ENCODE measurements at regions not wholly inside any gene's neighbourhood (a gene's known extent, or its start where the extent isn't known, plus 50 kb on each side); places are given as distances from the start of the nearest gene placed in this dataset.
A peak's percentile ranks its signal among the peaks of the same experiment; 100 is the strongest.

DNA sequence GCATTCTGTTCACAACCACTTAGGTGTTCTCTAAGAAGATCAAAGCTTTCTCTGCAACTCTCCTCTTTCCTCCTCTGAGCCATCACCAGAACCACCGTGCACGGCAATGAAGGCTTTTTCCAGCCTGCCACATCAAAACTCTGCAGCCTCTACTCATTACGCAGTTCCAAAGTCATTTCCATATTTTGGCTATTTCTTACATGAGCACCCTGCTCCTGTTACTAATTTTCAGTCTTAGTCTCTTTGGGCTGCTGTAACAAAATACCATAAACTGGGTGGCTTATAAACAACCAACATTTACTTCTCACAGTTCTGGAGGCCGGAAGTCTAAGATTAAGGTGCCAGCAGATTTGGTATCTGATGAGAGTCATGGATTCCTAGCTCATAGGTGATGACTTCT lies 70.4 kb upstream of the THBS2 start:
- Histone ChIP-seq H3K27me3 (ENCODE audit: insufficient read depth, low read depth, severe bottlenecking) (no peaks in the 10 kb centered on the region), H3K4me3 (ENCODE audit: low read depth, low read length) (no peak overlapping the region), H3K36me3 (no peaks in the 10 kb centered on the region), H3K27ac (no peak overlapping the region), H3K9me3 (ENCODE audit: severe bottlenecking) (no peaks in the 10 kb centered on the region)
- TF ChIP-seq, protein P1, sequence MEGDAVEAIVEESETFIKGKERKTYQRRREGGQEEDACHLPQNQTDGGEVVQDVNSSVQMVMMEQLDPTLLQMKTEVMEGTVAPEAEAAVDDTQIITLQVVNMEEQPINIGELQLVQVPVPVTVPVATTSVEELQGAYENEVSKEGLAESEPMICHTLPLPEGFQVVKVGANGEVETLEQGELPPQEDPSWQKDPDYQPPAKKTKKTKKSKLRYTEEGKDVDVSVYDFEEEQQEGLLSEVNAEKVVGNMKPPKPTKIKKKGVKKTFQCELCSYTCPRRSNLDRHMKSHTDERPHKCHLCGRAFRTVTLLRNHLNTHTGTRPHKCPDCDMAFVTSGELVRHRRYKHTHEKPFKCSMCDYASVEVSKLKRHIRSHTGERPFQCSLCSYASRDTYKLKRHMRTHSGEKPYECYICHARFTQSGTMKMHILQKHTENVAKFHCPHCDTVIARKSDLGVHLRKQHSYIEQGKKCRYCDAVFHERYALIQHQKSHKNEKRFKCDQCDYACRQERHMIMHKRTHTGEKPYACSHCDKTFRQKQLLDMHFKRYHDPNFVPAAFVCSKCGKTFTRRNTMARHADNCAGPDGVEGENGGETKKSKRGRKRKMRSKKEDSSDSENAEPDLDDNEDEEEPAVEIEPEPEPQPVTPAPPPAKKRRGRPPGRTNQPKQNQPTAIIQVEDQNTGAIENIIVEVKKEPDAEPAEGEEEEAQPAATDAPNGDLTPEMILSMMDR (IDR thresholded peaks at IDR 0.05; ENCODE audit: low read depth, low read length): no peak
- no peak for DNase-seq

DNA sequence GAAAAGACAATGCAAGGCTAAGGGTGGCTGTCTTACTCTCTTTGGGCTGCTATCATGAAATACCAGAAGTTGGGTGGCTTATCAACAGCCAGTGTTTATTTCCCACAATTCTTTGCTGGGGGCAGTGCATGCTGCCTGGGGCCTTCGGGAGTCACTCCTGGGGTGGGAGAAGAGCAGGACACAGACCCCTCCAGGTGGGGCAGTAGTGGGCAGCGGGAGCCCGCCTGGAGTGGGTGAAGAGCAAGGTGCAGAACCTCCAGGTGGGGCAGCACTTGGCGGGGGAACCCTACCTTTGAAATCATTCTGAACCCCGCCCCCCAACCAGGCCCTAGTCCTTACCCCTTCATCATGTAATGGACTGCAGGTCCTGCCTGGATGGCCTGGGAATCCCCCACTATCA lies 69.6 kb upstream of the THBS2 start:
- H3K36me3 ChIP-seq: no peaks in the 10 kb centered on the region
- H3K9me3 ChIP-seq (ENCODE audit: severe bottlenecking): no peaks in the 10 kb centered on the region
- no peaks in the 10 kb centered on the region for H3K27me3 ChIP-seq (ENCODE audit: insufficient read depth, low read depth, severe bottlenecking)
- DNase-seq: no peak
- H3K27ac ChIP-seq: no peak overlapping the region
- no peak overlapping the region for H3K4me3 ChIP-seq (ENCODE audit: low read depth, low read length)
- TF ChIP-seq, protein P1 (IDR thresholded peaks at IDR 0.05; ENCODE audit: low read depth, low read length): peak; percentile 20; the same call in 1 of the 2 replicates

- H3K27me3 ChIP-seq (ENCODE audit: insufficient read depth, low read depth, severe bottlenecking): no peaks in the 10 kb centered on the region
- H3K9me3 ChIP-seq (ENCODE audit: severe bottlenecking): no peaks in the 10 kb centered on the region
- H3K4me3 ChIP-seq (ENCODE audit: low read depth, low read length): no peak overlapping the region
- H3K36me3 ChIP-seq: no peaks in the 10 kb centered on the region
- H3K27ac ChIP-seq: no peak overlapping the region
- TF ChIP-seq, protein P1 (IDR thresholded peaks at IDR 0.05; ENCODE audit: low read depth, low read length): no peak
- DNase-seq: no peak
Observed at GRCh38 chr6:169321546-169321945, 67.9 kb upstream of the THBS2 start.

DNA sequence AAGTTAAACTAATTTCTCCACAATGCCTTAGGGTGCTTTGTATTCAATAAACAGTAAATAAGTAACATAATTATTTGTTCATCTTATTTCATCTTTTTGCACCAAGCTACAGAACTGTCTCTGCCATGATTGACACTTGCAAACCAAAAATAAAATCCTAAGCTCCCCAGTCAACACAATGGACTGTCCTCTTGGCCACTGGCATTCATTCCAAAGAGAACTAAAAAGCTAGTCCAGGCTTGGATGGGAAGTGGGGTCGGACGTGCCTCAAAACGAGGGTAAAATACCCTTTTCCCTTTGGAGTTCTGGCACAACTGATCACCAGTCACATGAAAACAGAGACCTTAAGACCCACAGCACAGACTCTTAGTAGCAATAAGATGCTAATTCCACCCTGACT lies 66.4 kb upstream of the THBS2 start:
- H3K27ac ChIP-seq: no peak overlapping the region
- H3K9me3 ChIP-seq (ENCODE audit: severe bottlenecking): no peaks in the 10 kb centered on the region
- H3K36me3 ChIP-seq: no peaks in the 10 kb centered on the region
- TF ChIP-seq, protein P1 (IDR thresholded peaks at IDR 0.05; ENCODE audit: low read depth, low read length): no peak
- no peak for DNase-seq
- no peaks in the 10 kb centered on the region for H3K27me3 ChIP-seq (ENCODE audit: insufficient read depth, low read depth, severe bottlenecking)
- H3K4me3 ChIP-seq (ENCODE audit: low read depth, low read length): no peak overlapping the region

- H3K27ac ChIP-seq: no peak overlapping the region
- H3K36me3 ChIP-seq: no peaks in the 10 kb centered on the region
- H3K4me3 ChIP-seq (ENCODE audit: low read depth, low read length): no peak overlapping the region
- no peaks in the 10 kb centered on the region for H3K9me3 ChIP-seq (ENCODE audit: severe bottlenecking)
- TF ChIP-seq, protein P1 (IDR thresholded peaks at IDR 0.05; ENCODE audit: low read depth, low read length): no peak
- no peak for DNase-seq
- no peaks in the 10 kb centered on the region for H3K27me3 ChIP-seq (ENCODE audit: insufficient read depth, low read depth, severe bottlenecking)
Observed at GRCh38 chr6:169317441-169318202, 64.0 kb upstream of the THBS2 start.

GRCh38 chr6:169316651-169317050 lies 63.0 kb upstream of the THBS2 start:
- H3K27me3 ChIP-seq (ENCODE audit: insufficient read depth, low read depth, severe bottlenecking): no peaks in the 10 kb centered on the region

More at GRCh38 chr6:169316651-169317050, 63.0 kb upstream of the THBS2 start:
- Histone ChIP-seq H3K4me3 (ENCODE audit: low read depth, low read length) (no peak overlapping the region), H3K9me3 (ENCODE audit: severe bottlenecking) (no peaks in the 10 kb centered on the region), H3K36me3 (no peaks in the 10 kb centered on the region), H3K27ac (no peak overlapping the region)
- TF ChIP-seq, protein P1 (IDR thresholded peaks at IDR 0.05; ENCODE audit: low read depth, low read length): no peak
- DNase-seq: no peak
